IMR-90 (cell line): ENCODE measurements at regions not wholly inside any gene's neighbourhood (a gene's known extent, or its start where the extent isn't known, plus 50 kb on each side); places are given as distances from the start of the nearest gene placed in this dataset.

ENCODE experiments used
- ATAC-seq: fragments of 200-7000 bp; cut with Tn5 transposase; 2 replicates; pipeline ENCODE4 v1.9.1; 2020; ENCODE audit warnings: low read depth, mild to moderate bottlenecking, moderate library complexity
- BruUV-seq: library from RNA; stranded (reverse); fragments of 400-500 nt; replicated peaks from 2 replicates; lab custom pipeline; 2021; lab: Mats Ljungman, UMichigan
- CTCF ChIA-PET: fragments of 300-600 bp; formaldehyde crosslinking; extraction: SDS; loops from one replicate; lab custom pipeline; 2021; ENCODE audit warnings: antibody characterized with exemption; lab: Yijun Ruan, JAX
- POLR2A ChIA-PET: fragments of 300-600 bp; sonication (Branson Sonifier 250); formaldehyde crosslinking; loops from one replicate; lab custom pipeline; 2022; ENCODE audit warnings: antibody characterized with exemption; ENCODE audit not compliant: unreplicated experiment; lab: Charles Lee
- DNase-seq: peaks from one replicate; pipeline ENCODE4 v3.0.0; 2013
- H2AFZ ChIP-seq: replicated peaks from 2 replicates; pipeline ENCODE3; 2013; ENCODE audit warnings: low read length, mild to moderate bottlenecking; ENCODE audit not compliant: poor library complexity
- H2AK5ac ChIP-seq: 2 replicates; pipeline ENCODE4 v1.6.1; 2013; ENCODE audit warnings: low read depth, low read length, inconsistent platforms
- H2AK9ac ChIP-seq: replicated peaks from 2 replicates; pipeline ENCODE3; 2013; ENCODE audit warnings: mild to moderate bottlenecking, low read depth, low read length, moderate library complexity; ENCODE audit not compliant: poor library complexity
- H2BK120ac ChIP-seq: 2 replicates; pipeline ENCODE4 v1.6.1; 2013; ENCODE audit warnings: low read depth, low read length, inconsistent platforms
- H2BK15ac ChIP-seq: 3 replicates; pipeline ENCODE4 v1.6.1; 2013; ENCODE audit warnings: low read depth, low read length, inconsistent platforms
- H2BK20ac ChIP-seq: 2 replicates; pipeline ENCODE4 v1.6.1; 2013; ENCODE audit warnings: low read depth, mild to moderate bottlenecking, inconsistent platforms, low read length, moderate library complexity
- H2BK5ac ChIP-seq: 2 replicates; pipeline ENCODE4 v1.6.1; 2013; ENCODE audit warnings: mild to moderate bottlenecking, low read depth, low read length, inconsistent platforms; ENCODE audit not compliant: poor library complexity, severe bottlenecking
- H3K14ac ChIP-seq: replicated peaks from 2 replicates; pipeline ENCODE4 v1.6.1; 2013; ENCODE audit warnings: low read depth, low read length, inconsistent platforms
- H3K18ac ChIP-seq: 2 replicates; pipeline ENCODE4 v1.6.1; 2013; ENCODE audit warnings: low read depth, low read length, control low read depth
- H3K23ac ChIP-seq: 2 replicates; pipeline ENCODE4 v1.6.1; 2013; ENCODE audit warnings: low read depth, low read length, inconsistent platforms
- H3K27ac ChIP-seq: 2 replicates; pipeline ENCODE4 v1.5.1; 2013; ENCODE audit warnings: mild to moderate bottlenecking, control low read depth, low read length; ENCODE audit not compliant: insufficient read depth
- H3K27me3 ChIP-seq: 2 replicates; pipeline ENCODE4 v1.6.1; 2013; ENCODE audit warnings: low read length; ENCODE audit not compliant: control insufficient read depth, insufficient read depth
- H3K36me3 ChIP-seq: 2 replicates; pipeline ENCODE4 v1.6.1; 2013; ENCODE audit warnings: low read length, mixed read lengths; ENCODE audit not compliant: control insufficient read depth, insufficient read depth
- H3K4ac ChIP-seq: 2 replicates; pipeline ENCODE4 v1.6.1; 2013; ENCODE audit warnings: low read depth, low read length, inconsistent platforms
- H3K4me1 ChIP-seq: 2 replicates; pipeline ENCODE4 v1.6.1; 2013; ENCODE audit warnings: low read length, mixed read lengths; ENCODE audit not compliant: control insufficient read depth, insufficient read depth
- H3K4me2 ChIP-seq: 2 replicates; pipeline ENCODE4 v1.6.1; 2013; ENCODE audit warnings: low read depth, mild to moderate bottlenecking, control low read depth, low read length, moderate library complexity
- H3K4me3 ChIP-seq: 2 replicates; pipeline ENCODE4 v1.5.1; 2013; ENCODE audit warnings: low read depth, mild to moderate bottlenecking, control low read depth, low read length, moderate library complexity; ENCODE audit not compliant: insufficient read depth
- H3K56ac ChIP-seq: 2 replicates; pipeline ENCODE4 v1.6.1; 2013; ENCODE audit warnings: low read length, inconsistent platforms; ENCODE audit not compliant: insufficient read depth; ENCODE audit errors: extremely low read depth
- H3K79me1 ChIP-seq, 2 experiments: 2 replicates each; pipeline ENCODE4 v1.6.1; 2013; ENCODE audit warnings: low read length in 2 of 2, inconsistent platforms in 1 of 2, low read depth in 1 of 2
- H3K9ac ChIP-seq: 2 replicates; pipeline ENCODE4 v1.6.1; 2013; ENCODE audit warnings: low read depth, low read length, control low read depth
- H3K9me1 ChIP-seq: 2 replicates; pipeline ENCODE4 v1.6.1; 2013; ENCODE audit warnings: low read length, inconsistent platforms; ENCODE audit not compliant: insufficient read depth
- H3K9me3 ChIP-seq: 2 replicates; pipeline ENCODE4 v1.6.1; 2013; ENCODE audit warnings: low read length; ENCODE audit not compliant: control insufficient read depth, insufficient read depth
- H4K20me1 ChIP-seq: 2 replicates; pipeline ENCODE4 v1.6.1; 2013; ENCODE audit warnings: low read length, inconsistent platforms; ENCODE audit not compliant: insufficient read depth
- H4K5ac ChIP-seq: 2 replicates; pipeline ENCODE4 v1.6.1; 2013; ENCODE audit warnings: mild to moderate bottlenecking, low read depth, low read length, control low read depth
- H4K8ac ChIP-seq, 2 experiments: 2 replicates each; pipeline ENCODE4 v1.6.1; 2013; ENCODE audit warnings: low read depth in 2 of 2, low read length in 2 of 2, control low read depth in 1 of 2, inconsistent platforms in 1 of 2
- H4K91ac ChIP-seq: 2 replicates; pipeline ENCODE4 v1.6.1; 2013; ENCODE audit warnings: low read depth, low read length, inconsistent platforms; ENCODE audit not compliant: insufficient read depth
- BHLHE40 ChIP-seq: fragments of 150-350 bp; IDR thresholded peaks from 2 replicates; pipeline ENCODE4 v1.6.1; 2016; ENCODE audit warnings: mild to moderate bottlenecking, low read depth, low read length
- CEBPB ChIP-seq: IDR thresholded peaks from 2 replicates; pipeline ENCODE4 v1.6.1; 2012; ENCODE audit warnings: low read depth, low read length, improper control_type of control experiment
- CHD1 ChIP-seq: IDR thresholded peaks from 2 replicates; pipeline ENCODE4 v1.6.1; 2012; ENCODE audit warnings: low read depth, low read length, improper control_type of control experiment
- CTCF ChIP-seq: conservative IDR thresholded peaks from 2 replicates; pipeline ENCODE4 v1.5.1; 2012; ENCODE audit warnings: mild to moderate bottlenecking, low read depth, low read length, improper control_type of control experiment
- ELK1 ChIP-seq: fragments of 150-350 bp; IDR thresholded peaks from 2 replicates; pipeline ENCODE4 v1.6.1; 2016; ENCODE audit warnings: low read depth, mild to moderate bottlenecking, low read length, moderate library complexity, borderline replicate concordance
- FOS ChIP-seq: fragments of 150-350 bp; IDR thresholded peaks from 2 replicates; pipeline ENCODE4 v1.6.1; 2016; ENCODE audit warnings: low read depth, low read length
- MAFK ChIP-seq: IDR thresholded peaks from 2 replicates; pipeline ENCODE4 v1.6.1; 2012; ENCODE audit warnings: low read depth, low read length, improper control_type of control experiment
- MAZ ChIP-seq: IDR thresholded peaks from 2 replicates; pipeline ENCODE4 v1.6.1; 2012; ENCODE audit warnings: low read depth, mild to moderate bottlenecking, low read length, improper control_type of control experiment, moderate library complexity, borderline replicate concordance
- MXI1 ChIP-seq: IDR thresholded peaks from 2 replicates; pipeline ENCODE4 v1.6.1; 2012; ENCODE audit warnings: low read depth, mild to moderate bottlenecking, low read length, moderate library complexity, borderline replicate concordance
- NFE2L2 ChIP-seq: fragments of 150-350 bp; IDR thresholded peaks from 2 replicates; pipeline ENCODE4 v1.6.1; 2016; ENCODE audit warnings: low read depth, mild to moderate bottlenecking, low read length
- POLR2A ChIP-seq: IDR thresholded peaks from 2 replicates; pipeline ENCODE4 v1.6.1; 2012; ENCODE audit warnings: mild to moderate bottlenecking, low read depth, low read length
- RAD21 ChIP-seq: IDR thresholded peaks from 2 replicates; pipeline ENCODE4 v1.6.1; 2012; ENCODE audit warnings: low read length, improper control_type of control experiment
- RCOR1 ChIP-seq: IDR thresholded peaks from 2 replicates; pipeline ENCODE4 v1.6.1; 2012; ENCODE audit warnings: mild to moderate bottlenecking, low read length, improper control_type of control experiment; ENCODE audit not compliant: insufficient replicate concordance
- RFX5 ChIP-seq: IDR thresholded peaks from 2 replicates; pipeline ENCODE4 v1.8.0; 2012; ENCODE audit warnings: low read depth, mild to moderate bottlenecking, low read length, moderate library complexity
- SMC3 ChIP-seq: fragments of 150-350 bp; IDR thresholded peaks from 2 replicates; pipeline ENCODE4 v1.6.1; 2016; ENCODE audit warnings: low read depth, mild to moderate bottlenecking, antibody characterized with exemption, low read length, moderate library complexity
- USF2 ChIP-seq: fragments of 150-350 bp; IDR thresholded peaks from 2 replicates; pipeline ENCODE4 v1.6.1; 2017; ENCODE audit warnings: mild to moderate bottlenecking, antibody characterized with exemption, low read length, low read depth
- WGBS, 2 experiments: methylation state at CpG; one replicate each; pipeline versions ENCODE4 v1.1.5 to v1.1.7; 2013; ENCODE audit warnings: missing lambda C conversion rate in 2 of 2; ENCODE audit not compliant: insufficient read length in 1 of 2; ENCODE audit errors: extremely low coverage in 2 of 2; 5-methylcytosine and 5-hydroxymethylcytosine counted together
- dilution Hi-C: fragments of 300-500 bp; cut with HindIII; formaldehyde crosslinking; loops from one replicate; pipeline ENCODE4 v1.14.3; 2018; ENCODE audit warnings: low sequenced_read_pairs; ENCODE audit not compliant: unreplicated experiment
- in situ Hi-C: fragments of 300-500 bp; cut with MboI; formaldehyde crosslinking; loops from 3 replicates; pipeline ENCODE4 v1.14.3; 2019; ENCODE audit warnings: low sequenced_read_pairs, inconsistent platforms, mixed read lengths
- intact Hi-C: fragments of 100-400 bp; cut with micrococcal nuclease; formaldehyde crosslinking; loops from 2 replicates; pipeline ENCODE4 v1.10.0; 2022

- Histone ChIP-seq H2AFZ (no peak overlapping the region), H4K8ac (no peak overlapping the region), H3K4me2 (no peak overlapping the region), H3K9me3 (no peaks in the 10 kb centered on the region), H3K18ac (no peak overlapping the region), H2BK15ac (no peak overlapping the region), H4K20me1 (no peaks in the 10 kb centered on the region), H3K36me3 (no peaks in the 10 kb centered on the region), H3K79me1 (no peaks in the 10 kb centered on the region), H2BK5ac (no peak overlapping the region), H2BK120ac (no peak overlapping the region), H3K23ac (no peak overlapping the region), H3K4me3 (no peak overlapping the region), H3K27me3 (no peaks in the 10 kb centered on the region), H4K91ac (no peak overlapping the region), H3K4me1 (no peaks in the 10 kb centered on the region), H2AK9ac (no peak overlapping the region), H4K5ac (no peak overlapping the region), H3K9me1 (no peaks in the 10 kb centered on the region), H3K56ac (no peak overlapping the region), H2AK5ac (no peak overlapping the region), H3K27ac (no peak overlapping the region), H2BK20ac (no peak overlapping the region), H3K9ac (no peak overlapping the region), H3K14ac (no peak overlapping the region), H3K4ac (no peak overlapping the region)
- POLR2A ChIA-PET, result no interaction called here
- 10% methylated on average over 1 of the region's 2 CpGs; no CpG with 5 or more reads in 1 of the 2 experiments for WGBS, 2 experiments
- in situ Hi-C loops, result no loop called here
- ATAC-seq (no peak), DNase-seq (no peak)
- intact Hi-C loops, result no loop called here
- BruUV-seq, result no TSS peak
- CTCF ChIA-PET, result interaction anchor here (0.6 to 1.5 kb wide), 2 partner anchors 10 to 66 kb away, joined by 4 to 6 read pairs; no protein-coding TSS in a partner anchor
- TF ChIP-seq MAFK (no peak), CHD1 (no peak), MAZ (no peak), NFE2L2 (no peak), MXI1 (no peak), BHLHE40 (no peak), RCOR1 (no peak), USF2 (no peak), ELK1 (no peak), CEBPB (no peak), POLR2A (no peak), CTCF (no peak), RAD21 (no peak), RFX5 (no peak), FOS (no peak), SMC3 (no peak)
- dilution Hi-C loops, result no loop called here
Observed at GRCh38 chr10:52961323-52961722, 188.7 kb upstream of the MBL2 start.
